ENCODE measurements at regions not wholly inside any gene's neighbourhood (a gene's known extent, or its start where the extent isn't known, plus 50 kb on each side); places are given as distances from the start of the nearest gene placed in this dataset.

DNA sequence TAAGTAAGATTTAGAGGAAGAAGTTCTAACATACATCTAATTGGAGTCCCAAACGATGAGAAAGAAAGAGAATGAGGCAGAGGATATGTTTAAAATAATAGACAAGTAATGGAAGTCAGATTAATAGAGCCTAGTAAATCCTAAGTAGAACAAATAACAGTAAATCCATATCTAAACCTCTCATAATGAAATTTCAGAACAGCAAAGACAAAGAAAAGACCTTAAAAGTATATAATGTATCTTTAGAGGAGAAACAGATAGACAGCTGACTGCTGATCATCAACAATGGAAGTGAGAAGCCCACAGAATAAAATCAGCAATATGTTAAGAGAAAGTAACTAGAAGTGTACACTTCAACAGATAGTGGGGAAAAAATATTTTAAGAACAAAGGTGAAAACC, 536.2 kb upstream of the ZFHX3 start:
- H3K4me1 Mint-ChIP-seq: no peaks in the 10 kb centered on the region
- H3K9me3 Mint-ChIP-seq (ENCODE audit: low read depth): peaks cover 8% of the 10 kb centered on the region
- CTCF ChIA-PET: no interaction called here
- no peak overlapping the region for H3K4me3 Mint-ChIP-seq
- no peaks in the 10 kb centered on the region for H3K27me3 Mint-ChIP-seq
- DNase-seq (no peak), ATAC-seq (no peak)
- no peaks in the 10 kb centered on the region for H3K36me3 Mint-ChIP-seq
- no peak overlapping the region for H3K27ac Mint-ChIP-seq

DNA sequence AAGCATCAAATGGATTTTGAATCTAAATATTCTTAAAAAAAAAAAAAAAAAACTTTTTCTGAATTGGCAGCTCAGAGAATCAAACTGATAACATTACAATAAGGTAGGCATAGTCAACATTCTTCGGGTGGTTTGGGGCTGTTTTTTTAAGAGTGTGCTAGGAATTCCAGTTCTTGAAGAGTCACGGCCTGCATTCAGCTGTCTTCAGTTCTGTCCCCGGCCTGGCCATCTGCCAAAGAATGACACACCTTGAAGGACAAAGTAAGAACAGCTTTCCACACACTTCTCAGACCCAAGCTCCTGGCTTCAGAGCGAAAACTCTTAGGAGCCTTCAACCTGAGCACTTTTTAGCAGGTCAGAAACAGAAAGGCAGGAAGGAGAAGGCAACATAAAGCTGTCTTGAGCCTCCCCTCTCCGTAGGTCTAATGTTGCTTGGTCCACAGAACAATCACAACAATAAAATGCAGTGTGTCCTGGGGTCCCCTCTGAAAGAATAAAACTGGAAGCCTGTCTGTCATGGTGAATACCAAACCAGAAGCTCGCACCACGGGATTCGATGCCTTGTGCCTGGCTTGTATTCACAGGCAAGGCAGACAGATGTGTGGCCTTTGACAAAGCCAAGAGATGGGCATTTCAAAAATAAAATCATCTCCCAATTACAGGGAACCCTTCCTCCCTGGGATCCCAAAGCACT, 524.4 kb upstream of the ZFHX3 start:
- Mint-ChIP-seq H3K27ac (no peak overlapping the region), H3K9me3 (ENCODE audit: low read depth) (peaks cover 2% of the 10 kb centered on the region), H3K27me3 (no peaks in the 10 kb centered on the region), H3K36me3 (no peaks in the 10 kb centered on the region), H3K4me1 (no peaks in the 10 kb centered on the region), H3K4me3 (no peak overlapping the region)
- CTCF ChIA-PET: no interaction called here
- ATAC-seq (no peak), DNase-seq (no peak)

DNA sequence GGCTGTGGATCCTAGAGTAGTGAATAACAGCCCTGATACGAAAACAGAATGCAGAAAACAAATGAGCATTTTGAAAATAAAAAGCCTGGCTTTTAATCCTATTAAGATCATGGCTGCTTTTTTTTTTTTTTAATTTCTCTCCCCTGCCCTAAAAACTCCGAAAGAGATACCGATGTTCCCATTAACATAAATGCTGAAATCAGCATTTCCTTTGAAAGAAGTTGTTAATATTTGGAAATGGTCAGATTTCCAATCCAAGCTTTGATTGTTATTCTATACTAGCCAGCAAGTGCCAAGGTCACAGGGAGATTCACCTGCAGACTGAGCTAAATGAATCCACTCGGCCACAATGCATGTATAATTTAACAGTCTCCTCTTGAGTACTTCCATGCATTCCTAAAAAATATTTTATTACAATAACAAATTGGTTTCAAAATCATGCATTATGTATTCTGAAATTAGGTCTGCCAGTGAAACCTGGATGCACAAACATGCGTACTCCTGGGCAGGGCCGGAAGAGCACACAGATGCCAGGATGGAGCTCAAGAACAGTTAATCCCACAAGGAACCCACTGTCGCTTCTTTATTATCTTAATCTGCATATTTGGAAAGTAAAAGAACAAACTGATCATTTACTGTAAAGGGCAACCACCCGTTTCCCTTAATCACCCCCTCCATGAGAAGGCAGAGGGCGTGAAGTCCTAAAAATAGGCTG, 521.5 kb upstream of the ZFHX3 start:
- Mint-ChIP-seq H3K4me1 (no peaks in the 10 kb centered on the region), H3K27ac (no peak overlapping the region), H3K27me3 (no peaks in the 10 kb centered on the region), H3K4me3 (no peak overlapping the region), H3K36me3 (no peaks in the 10 kb centered on the region), H3K9me3 (ENCODE audit: low read depth) (peaks cover 3% of the 10 kb centered on the region)
- CTCF ChIA-PET: no interaction called here
- DNase-seq (no peak), ATAC-seq (no peak)

GRCh38 chr16:73568769-73569168, 520.8 kb upstream of the ZFHX3 start:
- no peak overlapping the region for H3K4me3 Mint-ChIP-seq
- CTCF ChIA-PET: no interaction called here
- H3K36me3 Mint-ChIP-seq: no peaks in the 10 kb centered on the region
- no peak for DNase-seq
- no peaks in the 10 kb centered on the region for H3K27me3 Mint-ChIP-seq
- ATAC-seq: no peak
- H3K27ac Mint-ChIP-seq: no peak overlapping the region
- H3K4me1 Mint-ChIP-seq: no peaks in the 10 kb centered on the region
- H3K9me3 Mint-ChIP-seq (ENCODE audit: low read depth): peaks cover 3% of the 10 kb centered on the region

DNA sequence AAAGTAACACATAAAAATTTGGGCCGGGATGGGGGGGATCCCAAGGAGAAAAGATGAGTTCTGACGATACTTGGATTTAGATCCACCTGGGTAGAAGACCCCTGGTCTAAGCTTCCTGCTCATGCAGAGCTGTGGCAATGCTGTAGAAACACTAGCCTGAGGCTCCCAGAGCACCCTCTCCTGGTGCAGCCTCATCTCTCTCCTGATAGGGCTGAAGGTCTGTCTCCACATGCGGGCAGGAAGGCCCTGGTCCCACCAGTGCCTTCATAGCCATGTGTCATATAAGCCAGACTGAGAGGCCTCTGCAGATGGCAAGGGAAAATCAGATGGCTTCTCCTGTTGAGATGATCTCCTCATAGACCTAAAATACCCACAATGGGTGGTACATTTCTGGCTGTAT, 518.0 kb upstream of the ZFHX3 start:
- CTCF ChIA-PET: no interaction called here
- Mint-ChIP-seq H3K27ac (no peak overlapping the region), H3K36me3 (no peaks in the 10 kb centered on the region), H3K27me3 (no peaks in the 10 kb centered on the region), H3K9me3 (ENCODE audit: low read depth) (peaks cover 3% of the 10 kb centered on the region), H3K4me3 (no peak overlapping the region), H3K4me1 (no peaks in the 10 kb centered on the region)
- DNase-seq: no peak
- ATAC-seq: no peak

- no peaks in the 10 kb centered on the region for H3K27me3 Mint-ChIP-seq
- no peak overlapping the region for H3K4me3 Mint-ChIP-seq
- CTCF ChIA-PET: no interaction called here
Observed at GRCh38 chr16:73565263-73565662, 517.3 kb upstream of the ZFHX3 start.

DNA sequence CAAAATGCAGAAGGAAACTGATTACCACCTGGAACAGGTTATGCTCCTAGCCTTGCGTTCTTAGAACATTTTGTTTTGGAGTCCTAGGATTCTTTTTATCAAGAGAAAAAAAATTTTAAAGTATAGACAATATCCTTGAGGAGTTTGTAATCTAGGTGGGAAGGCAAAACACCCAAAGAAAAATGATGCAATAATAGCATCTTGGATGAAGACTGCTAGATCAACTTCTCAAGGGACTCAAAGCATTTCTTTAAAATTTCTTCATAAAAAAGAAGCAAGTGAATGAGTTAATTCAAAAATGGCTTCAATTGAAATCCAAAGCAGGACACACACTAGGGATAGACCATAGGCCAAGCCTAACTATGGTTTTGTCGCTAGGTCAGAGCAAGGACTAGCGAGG, 515.8 kb upstream of the ZFHX3 start:
- H3K27ac Mint-ChIP-seq: no peak overlapping the region
- no peak for DNase-seq
- no peak overlapping the region for H3K4me3 Mint-ChIP-seq
- CTCF ChIA-PET: no interaction called here
- H3K27me3 Mint-ChIP-seq: no peaks in the 10 kb centered on the region
- no peaks in the 10 kb centered on the region for H3K36me3 Mint-ChIP-seq
- H3K4me1 Mint-ChIP-seq: no peaks in the 10 kb centered on the region
- ATAC-seq: no peak
- peaks cover 6% of the 10 kb centered on the region for H3K9me3 Mint-ChIP-seq (ENCODE audit: low read depth)

More at GRCh38 chr16:73565263-73565662, 517.3 kb upstream of the ZFHX3 start:
- H3K36me3 Mint-ChIP-seq: no peaks in the 10 kb centered on the region
- H3K4me1 Mint-ChIP-seq: no peaks in the 10 kb centered on the region
- peaks cover 5% of the 10 kb centered on the region for H3K9me3 Mint-ChIP-seq (ENCODE audit: low read depth)
- no peak overlapping the region for H3K27ac Mint-ChIP-seq
- ATAC-seq: no peak
- DNase-seq: no peak

DNA sequence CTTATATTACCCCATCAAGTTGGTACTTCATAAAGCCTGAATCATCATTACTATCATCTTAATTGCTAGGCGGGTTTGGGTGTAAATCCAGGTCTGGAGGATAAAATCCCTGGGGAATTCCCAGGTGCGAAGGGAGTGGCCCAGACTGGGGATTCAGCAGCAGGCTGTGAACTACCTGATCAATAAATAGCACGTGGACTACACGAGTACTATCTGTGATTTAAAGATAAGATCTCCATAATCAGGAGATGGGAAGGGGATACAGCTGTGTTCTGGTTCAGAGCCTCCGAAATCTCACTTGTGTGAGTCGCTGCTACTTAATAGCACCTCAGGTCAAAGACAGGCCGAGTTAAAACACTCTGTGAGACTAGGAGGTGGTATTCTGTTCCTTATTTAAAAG, 512.6 kb upstream of the ZFHX3 start:
- Mint-ChIP-seq H3K36me3 (no peaks in the 10 kb centered on the region), H3K27me3 (no peaks in the 10 kb centered on the region), H3K4me1 (no peaks in the 10 kb centered on the region), H3K27ac (no peak overlapping the region), H3K4me3 (no peak overlapping the region), H3K9me3 (ENCODE audit: low read depth) (peaks cover 6% of the 10 kb centered on the region)
- no peak for DNase-seq
- no peak for ATAC-seq
- CTCF ChIA-PET: no interaction called here

GRCh38 chr16:73558219-73558618, 510.3 kb upstream of the ZFHX3 start:
- CTCF ChIA-PET: no interaction called here
- H3K9me3 Mint-ChIP-seq (ENCODE audit: low read depth): peaks cover 9% of the 10 kb centered on the region

GRCh38 chr16:73553941-73554660, 506.2 kb upstream of the ZFHX3 start:
- no peak for ATAC-seq
- peaks cover 7% of the 10 kb centered on the region for H3K9me3 Mint-ChIP-seq (ENCODE audit: low read depth)
- H3K4me3 Mint-ChIP-seq: no peak overlapping the region
- no peaks in the 10 kb centered on the region for H3K4me1 Mint-ChIP-seq
- DNase-seq: no peak
- H3K27me3 Mint-ChIP-seq: no peaks in the 10 kb centered on the region
- CTCF ChIA-PET: no interaction called here
- H3K27ac Mint-ChIP-seq: no peak overlapping the region
- no peaks in the 10 kb centered on the region for H3K36me3 Mint-ChIP-seq

More at GRCh38 chr16:73558219-73558618, 510.3 kb upstream of the ZFHX3 start:
- Mint-ChIP-seq H3K4me1 (no peaks in the 10 kb centered on the region), H3K4me3 (no peak overlapping the region), H3K27me3 (no peaks in the 10 kb centered on the region), H3K36me3 (no peaks in the 10 kb centered on the region), H3K27ac (no peak overlapping the region)
- ATAC-seq: no peak
- DNase-seq: no peak

- Mint-ChIP-seq H3K4me1 (no peaks in the 10 kb centered on the region), H3K27ac (no peak overlapping the region), H3K4me3 (no peak overlapping the region), H3K27me3 (peaks cover 17% of the 10 kb centered on the region), H3K9me3 (ENCODE audit: low read depth) (peaks cover 3% of the 10 kb centered on the region), H3K36me3 (no peaks in the 10 kb centered on the region)
- CTCF ChIA-PET: no interaction called here
- ATAC-seq (no peak), DNase-seq (no peak)
Observed at GRCh38 chr16:73549984-73550631, 502.2 kb upstream of the ZFHX3 start.

DNA sequence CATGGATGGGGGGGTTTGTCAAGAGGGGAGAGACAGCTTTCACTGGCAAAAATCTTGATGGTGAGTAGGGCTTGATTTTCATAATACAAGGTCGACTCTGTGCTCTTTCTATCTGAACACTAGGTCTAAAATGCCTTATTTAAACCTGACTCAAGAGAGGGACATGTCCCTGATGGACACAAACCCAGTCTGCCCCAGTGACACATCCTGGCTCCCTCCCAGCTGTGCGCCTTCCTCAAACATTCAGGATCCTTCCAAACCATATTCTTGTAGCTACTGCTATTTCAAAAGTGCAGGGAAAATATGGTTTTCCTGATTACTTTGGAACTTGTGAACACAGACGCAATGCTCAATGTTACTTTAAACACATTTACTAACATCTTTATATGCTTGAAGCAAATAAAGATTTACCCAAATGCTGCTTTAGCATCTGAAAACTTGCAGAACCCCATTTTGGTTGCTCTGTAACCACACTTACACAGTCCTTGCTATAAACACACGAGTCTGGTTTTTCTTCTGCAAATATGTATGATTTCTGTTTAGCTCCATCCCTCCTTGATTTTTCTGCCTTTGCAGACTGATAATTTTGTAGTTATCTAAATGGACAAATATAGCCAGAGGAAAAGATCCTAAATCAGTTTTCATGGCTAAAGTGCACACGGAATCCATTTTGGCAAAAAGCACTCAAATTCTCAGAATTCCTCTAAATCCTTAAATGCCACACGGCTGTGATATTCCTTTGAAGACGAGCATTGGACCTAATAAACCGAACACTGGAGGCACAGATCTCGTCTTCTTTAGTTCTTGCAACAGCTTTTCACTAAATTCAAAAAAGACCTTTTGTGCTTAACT, 499.9 kb upstream of the ZFHX3 start:
- no peaks in the 10 kb centered on the region for H3K4me1 Mint-ChIP-seq
- H3K36me3 Mint-ChIP-seq: no peaks in the 10 kb centered on the region
- no peak for DNase-seq
- H3K27me3 Mint-ChIP-seq: peaks cover 34% of the 10 kb centered on the region
- H3K4me3 Mint-ChIP-seq: no peak overlapping the region
- H3K27ac Mint-ChIP-seq: no peak overlapping the region
- H3K9me3 Mint-ChIP-seq (ENCODE audit: low read depth): no peaks in the 10 kb centered on the region
- CTCF ChIA-PET: interaction anchor here (1.2 kb wide), 1 partner anchor 11 kb away, joined by 3 read pairs; no protein-coding TSS in a partner anchor
- ATAC-seq: no peak

DNA sequence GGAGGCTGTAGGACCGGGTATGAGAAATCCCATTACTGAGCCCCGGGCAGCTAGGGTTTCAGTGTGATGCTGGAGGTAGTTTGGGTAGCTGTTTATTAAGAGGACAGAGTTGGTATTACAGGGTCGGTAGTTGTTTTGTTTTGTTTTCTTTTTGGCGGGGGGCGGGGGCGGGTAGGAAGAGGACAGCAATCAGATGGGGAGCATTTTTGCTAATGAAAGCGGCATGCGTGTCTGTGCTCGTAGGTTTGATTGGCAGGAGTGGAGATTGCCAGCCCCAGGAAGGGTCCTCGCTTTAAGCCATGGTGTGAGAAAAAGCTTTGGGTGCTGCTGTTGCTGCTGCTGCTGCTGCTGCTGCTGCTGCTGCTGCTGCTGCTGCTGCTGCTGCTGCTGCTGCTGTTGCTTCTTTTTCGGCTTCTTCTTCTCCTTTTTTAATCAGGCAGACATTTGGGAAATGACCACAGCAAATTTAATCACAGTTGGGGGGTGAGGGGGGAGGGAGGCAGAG, 498.5 kb upstream of the ZFHX3 start:
- Mint-ChIP-seq H3K27me3 (peaks cover 34% of the 10 kb centered on the region), H3K36me3 (no peaks in the 10 kb centered on the region), H3K9me3 (ENCODE audit: low read depth) (no peaks in the 10 kb centered on the region), H3K4me3 (no peak overlapping the region), H3K27ac (no peak overlapping the region), H3K4me1 (no peaks in the 10 kb centered on the region)
- no peak for DNase-seq
- CTCF ChIA-PET: no interaction called here
- ATAC-seq: no peak
